ENCODE measurements at regions not wholly inside any gene's neighbourhood (a gene's known extent, or its start where the extent isn't known, plus 50 kb on each side); places are given as distances from the start of the nearest gene placed in this dataset.
"Not testable (repeated sequence)": the region's sequence is repeated elsewhere in the genome, so short reads cannot be mapped to it uniquely, and the experiment has no call there.

DNA sequence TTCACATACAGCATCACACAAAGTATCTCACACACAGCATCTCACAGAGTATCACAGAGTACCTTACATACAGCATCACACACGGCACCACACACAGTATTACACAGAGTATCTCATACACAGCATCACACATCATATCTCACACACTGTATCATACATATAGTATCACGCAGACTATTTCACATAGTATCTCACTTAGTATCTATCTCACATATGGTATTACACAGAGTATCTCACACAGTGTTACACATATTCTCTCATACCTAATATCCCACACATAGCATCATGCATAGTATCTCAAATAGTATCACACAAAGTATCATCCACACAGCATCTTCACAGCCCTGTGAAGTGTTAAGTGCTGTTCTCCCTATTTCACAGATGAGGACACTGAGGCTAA lies 121.5 kb upstream of the RAB4A start:
- Histone ChIP-seq H3K27ac (ENCODE audit: low read depth in 1 of 2, low read length in 2 of 2) (no peak overlapping the region), H3K4me1 (ENCODE audit: control insufficient read depth in 4 of 4, insufficient read depth in 4 of 4, low read length in 3 of 4) (peaks cover 0 to 13% (median 0%) of the 10 kb centered on the region in 4 donors), H3K9ac (ENCODE audit: low read depth in 1 of 2, low read length in 2 of 2) (no peak overlapping the region), H3K27me3 (ENCODE audit: control insufficient read depth in 4 of 4, insufficient read depth in 4 of 4, low read length in 3 of 4) (no peaks in the 10 kb centered on the region), H3K9me3 (ENCODE audit: control insufficient read depth in 4 of 4, low read length in 3 of 4) (no peaks in the 10 kb centered on the region), H3K36me3 (ENCODE audit: control insufficient read depth in 4 of 4, insufficient read depth in 3 of 4, low read depth in 1 of 4, low read length in 3 of 4) (no peaks in the 10 kb centered on the region), H3K4me3 (ENCODE audit: low read depth in 1 of 3, low read length in 3 of 3) (no peak overlapping the region)
- no peak for DNase-seq (ENCODE audit: low spot score)
- 96% methylated on average over 2 of the region's 2 CpGs for WGBS
- TF ChIP-seq, protein P1, sequence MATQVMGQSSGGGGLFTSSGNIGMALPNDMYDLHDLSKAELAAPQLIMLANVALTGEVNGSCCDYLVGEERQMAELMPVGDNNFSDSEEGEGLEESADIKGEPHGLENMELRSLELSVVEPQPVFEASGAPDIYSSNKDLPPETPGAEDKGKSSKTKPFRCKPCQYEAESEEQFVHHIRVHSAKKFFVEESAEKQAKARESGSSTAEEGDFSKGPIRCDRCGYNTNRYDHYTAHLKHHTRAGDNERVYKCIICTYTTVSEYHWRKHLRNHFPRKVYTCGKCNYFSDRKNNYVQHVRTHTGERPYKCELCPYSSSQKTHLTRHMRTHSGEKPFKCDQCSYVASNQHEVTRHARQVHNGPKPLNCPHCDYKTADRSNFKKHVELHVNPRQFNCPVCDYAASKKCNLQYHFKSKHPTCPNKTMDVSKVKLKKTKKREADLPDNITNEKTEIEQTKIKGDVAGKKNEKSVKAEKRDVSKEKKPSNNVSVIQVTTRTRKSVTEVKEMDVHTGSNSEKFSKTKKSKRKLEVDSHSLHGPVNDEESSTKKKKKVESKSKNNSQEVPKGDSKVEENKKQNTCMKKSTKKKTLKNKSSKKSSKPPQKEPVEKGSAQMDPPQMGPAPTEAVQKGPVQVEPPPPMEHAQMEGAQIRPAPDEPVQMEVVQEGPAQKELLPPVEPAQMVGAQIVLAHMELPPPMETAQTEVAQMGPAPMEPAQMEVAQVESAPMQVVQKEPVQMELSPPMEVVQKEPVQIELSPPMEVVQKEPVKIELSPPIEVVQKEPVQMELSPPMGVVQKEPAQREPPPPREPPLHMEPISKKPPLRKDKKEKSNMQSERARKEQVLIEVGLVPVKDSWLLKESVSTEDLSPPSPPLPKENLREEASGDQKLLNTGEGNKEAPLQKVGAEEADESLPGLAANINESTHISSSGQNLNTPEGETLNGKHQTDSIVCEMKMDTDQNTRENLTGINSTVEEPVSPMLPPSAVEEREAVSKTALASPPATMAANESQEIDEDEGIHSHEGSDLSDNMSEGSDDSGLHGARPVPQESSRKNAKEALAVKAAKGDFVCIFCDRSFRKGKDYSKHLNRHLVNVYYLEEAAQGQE (IDR thresholded peaks at IDR 0.05) = no peak
- TF ChIP-seq HNF4A (conservative IDR thresholded peaks at IDR 0.05) = no peak
- TF ChIP-seq, protein P2, sequence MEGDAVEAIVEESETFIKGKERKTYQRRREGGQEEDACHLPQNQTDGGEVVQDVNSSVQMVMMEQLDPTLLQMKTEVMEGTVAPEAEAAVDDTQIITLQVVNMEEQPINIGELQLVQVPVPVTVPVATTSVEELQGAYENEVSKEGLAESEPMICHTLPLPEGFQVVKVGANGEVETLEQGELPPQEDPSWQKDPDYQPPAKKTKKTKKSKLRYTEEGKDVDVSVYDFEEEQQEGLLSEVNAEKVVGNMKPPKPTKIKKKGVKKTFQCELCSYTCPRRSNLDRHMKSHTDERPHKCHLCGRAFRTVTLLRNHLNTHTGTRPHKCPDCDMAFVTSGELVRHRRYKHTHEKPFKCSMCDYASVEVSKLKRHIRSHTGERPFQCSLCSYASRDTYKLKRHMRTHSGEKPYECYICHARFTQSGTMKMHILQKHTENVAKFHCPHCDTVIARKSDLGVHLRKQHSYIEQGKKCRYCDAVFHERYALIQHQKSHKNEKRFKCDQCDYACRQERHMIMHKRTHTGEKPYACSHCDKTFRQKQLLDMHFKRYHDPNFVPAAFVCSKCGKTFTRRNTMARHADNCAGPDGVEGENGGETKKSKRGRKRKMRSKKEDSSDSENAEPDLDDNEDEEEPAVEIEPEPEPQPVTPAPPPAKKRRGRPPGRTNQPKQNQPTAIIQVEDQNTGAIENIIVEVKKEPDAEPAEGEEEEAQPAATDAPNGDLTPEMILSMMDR (IDR thresholded peaks at IDR 0.05; ENCODE audit: low read depth, low read length, missing input control) = no peak
- TF ChIP-seq, protein P3, sequence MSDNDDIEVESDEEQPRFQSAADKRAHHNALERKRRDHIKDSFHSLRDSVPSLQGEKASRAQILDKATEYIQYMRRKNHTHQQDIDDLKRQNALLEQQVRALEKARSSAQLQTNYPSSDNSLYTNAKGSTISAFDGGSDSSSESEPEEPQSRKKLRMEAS (IDR thresholded peaks at IDR 0.05) = no peak
- TF ChIP-seq, protein P4, sequence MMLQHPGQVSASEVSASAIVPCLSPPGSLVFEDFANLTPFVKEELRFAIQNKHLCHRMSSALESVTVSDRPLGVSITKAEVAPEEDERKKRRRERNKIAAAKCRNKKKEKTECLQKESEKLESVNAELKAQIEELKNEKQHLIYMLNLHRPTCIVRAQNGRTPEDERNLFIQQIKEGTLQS (IDR thresholded peaks at IDR 0.05) = no peak
- no peak for TF ChIP-seq EGR1 (IDR thresholded peaks at IDR 0.05; ENCODE audit: low read depth in 2 of 2)
- no peak for TF ChIP-seq FOXA1 (IDR thresholded peaks at IDR 0.05)
- no peak for TF ChIP-seq NR2F2 (IDR thresholded peaks at IDR 0.05)
- TF ChIP-seq RAD21 (IDR thresholded peaks at IDR 0.05) = no peak
- no peak for TF ChIP-seq JUND (IDR thresholded peaks at IDR 0.05)
- TF ChIP-seq GABPA (IDR thresholded peaks at IDR 0.05 in 1 of 2, conservative IDR thresholded peaks at IDR 0.05 in 1 of 2) = no peak
- TF ChIP-seq RXRA (IDR thresholded peaks at IDR 0.05) = no peak
- no peak for TF ChIP-seq TAF1 (conservative IDR thresholded peaks at IDR 0.05)
- no peak for TF ChIP-seq SP1 (IDR thresholded peaks at IDR 0.05)

DNA sequence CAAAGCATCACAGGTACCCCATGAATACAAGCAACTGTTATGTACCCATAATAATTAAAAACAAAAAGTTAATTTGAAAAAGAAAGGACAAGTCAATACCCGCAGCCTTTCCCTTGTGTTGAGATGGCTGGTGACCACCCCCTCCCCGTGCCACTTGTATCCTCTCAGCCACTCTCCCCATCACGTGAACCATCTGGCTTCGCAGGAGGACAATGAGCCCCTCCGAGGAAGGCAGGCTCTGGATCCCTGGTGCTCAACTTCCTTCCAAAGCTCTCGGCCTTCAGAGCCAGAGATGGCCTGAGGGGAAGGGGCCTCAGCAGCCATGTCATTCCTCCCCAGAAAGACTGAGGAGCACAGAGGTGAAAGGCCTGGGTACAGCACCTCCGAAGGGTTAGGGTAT lies 120.4 kb upstream of the RAB4A start:
- TF ChIP-seq, protein P3 (IDR thresholded peaks at IDR 0.05) = no peak
- TF ChIP-seq RAD21 (IDR thresholded peaks at IDR 0.05) = no peak
- no peak for TF ChIP-seq SP1 (IDR thresholded peaks at IDR 0.05)
- no peak for TF ChIP-seq HNF4G (IDR thresholded peaks at IDR 0.05)
- no peak for TF ChIP-seq FOXA1 (IDR thresholded peaks at IDR 0.05)
- no peak for TF ChIP-seq EGR1 (IDR thresholded peaks at IDR 0.05; ENCODE audit: low read depth in 2 of 2)
- no peaks in the 10 kb centered on the region for H3K27me3 ChIP-seq (ENCODE audit: control insufficient read depth in 4 of 4, insufficient read depth in 4 of 4, low read length in 3 of 4)
- 93% methylated on average over 7 of the region's 7 CpGs for WGBS
- H3K9me3 ChIP-seq (ENCODE audit: control insufficient read depth in 4 of 4, low read length in 3 of 4) = no peaks in the 10 kb centered on the region
- H3K27ac ChIP-seq (ENCODE audit: low read depth in 1 of 2, low read length in 2 of 2) = no peak overlapping the region
- no peak overlapping the region for H3K9ac ChIP-seq (ENCODE audit: low read depth in 1 of 2, low read length in 2 of 2)
- no peak overlapping the region for H3K4me3 ChIP-seq (ENCODE audit: low read depth in 1 of 3, low read length in 3 of 3)
- no peaks in the 10 kb centered on the region for H3K36me3 ChIP-seq (ENCODE audit: control insufficient read depth in 4 of 4, insufficient read depth in 3 of 4, low read depth in 1 of 4, low read length in 3 of 4)
- peaks cover 0 to 20% (median 2%) of the 10 kb centered on the region in 4 donors for H3K4me1 ChIP-seq (ENCODE audit: control insufficient read depth in 4 of 4, insufficient read depth in 4 of 4, low read length in 3 of 4)
- no peak for DNase-seq (ENCODE audit: low spot score)

DNA sequence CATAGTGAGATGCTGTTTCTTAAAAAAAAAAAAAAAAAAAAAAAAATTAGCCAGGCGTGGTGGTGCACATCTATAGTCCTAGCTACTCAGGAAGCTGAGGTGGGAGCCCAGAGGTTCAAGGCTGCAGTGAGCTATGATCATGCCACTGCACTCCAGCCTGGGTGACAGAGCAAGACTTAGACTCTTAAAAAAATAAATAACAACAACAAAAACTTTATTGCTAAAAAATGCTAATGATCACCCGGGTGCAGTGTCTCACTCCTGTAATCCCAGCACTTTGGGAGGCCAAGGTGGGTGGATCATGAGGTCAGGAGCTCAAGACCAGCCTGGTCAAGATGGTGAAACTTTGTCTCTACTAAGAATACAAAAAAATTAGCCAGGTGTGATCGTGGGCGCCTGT lies 119.5 kb upstream of the RAB4A start:
- not testable (repeated sequence) for H3K27ac ChIP-seq (ENCODE audit: low read depth in 1 of 2, low read length in 2 of 2); H3K9ac ChIP-seq (ENCODE audit: low read depth in 1 of 2, low read length in 2 of 2); H3K27me3 ChIP-seq (ENCODE audit: control insufficient read depth in 4 of 4, insufficient read depth in 4 of 4, low read length in 3 of 4); H3K9me3 ChIP-seq (ENCODE audit: control insufficient read depth in 4 of 4, low read length in 3 of 4); H3K4me3 ChIP-seq (ENCODE audit: low read depth in 1 of 3, low read length in 3 of 3); H3K36me3 ChIP-seq (ENCODE audit: control insufficient read depth in 4 of 4, insufficient read depth in 3 of 4, low read depth in 1 of 4, low read length in 3 of 4); DNase-seq (ENCODE audit: low spot score)
- 95% methylated on average over 4 of the region's 4 CpGs for WGBS
- peaks cover 0 to 21% (median 2%) of the 10 kb centered on the region in 4 donors for H3K4me1 ChIP-seq (ENCODE audit: control insufficient read depth in 4 of 4, insufficient read depth in 4 of 4, low read length in 3 of 4)

All from liver (tissue), 8 donors.